ENCODE measurements at regions not wholly inside any gene's neighbourhood (a gene's known extent, or its start where the extent isn't known, plus 50 kb on each side); places are given as distances from the start of the nearest gene placed in this dataset.

- no peak overlapping the region for H3K4me3 ChIP-seq (ENCODE audit: low read depth, low read length)
- TF ChIP-seq MYC (IDR thresholded peaks at IDR 0.05; ENCODE audit: low read depth, low read length) = no peak
- TF ChIP-seq CTCF (IDR thresholded peaks at IDR 0.05; ENCODE audit: low read depth, low read length) = no peak
- TF ChIP-seq MAX (IDR thresholded peaks at IDR 0.05; ENCODE audit: low read depth, low read length) = no peak
- TF ChIP-seq POLR2A (IDR thresholded peaks at IDR 0.05; ENCODE audit: extremely low read depth, insufficient read length) = no peak
- peak; percentile 29 for DNase-seq (ENCODE audit: low read depth)
These were observed 54.3 kb upstream of the IGFBP3 start for GRCh38 chr7:45975367-45975766.

GRCh38 chr7:45974540-45975360 lies 53.7 kb upstream of the IGFBP3 start:
- TF ChIP-seq CTCF (IDR thresholded peaks at IDR 0.05; ENCODE audit: low read depth, low read length) (no peak), MAX (IDR thresholded peaks at IDR 0.05; ENCODE audit: low read depth, low read length) (no peak), POLR2A (IDR thresholded peaks at IDR 0.05; ENCODE audit: extremely low read depth, insufficient read length) (no peak), MYC (IDR thresholded peaks at IDR 0.05; ENCODE audit: low read depth, low read length) (no peak)

GRCh38 chr7:45973725-45974532 lies 52.9 kb upstream of the IGFBP3 start:
- no peak overlapping the region for H3K4me3 ChIP-seq (ENCODE audit: low read depth, low read length)
- TF ChIP-seq POLR2A (IDR thresholded peaks at IDR 0.05; ENCODE audit: extremely low read depth, insufficient read length) (no peak), MAX (IDR thresholded peaks at IDR 0.05; ENCODE audit: low read depth, low read length) (no peak), CTCF (IDR thresholded peaks at IDR 0.05; ENCODE audit: low read depth, low read length) (no peak), MYC (IDR thresholded peaks at IDR 0.05; ENCODE audit: low read depth, low read length) (no peak)
- no peak for DNase-seq (ENCODE audit: low read depth)

More at GRCh38 chr7:45974540-45975360, 53.7 kb upstream of the IGFBP3 start:
- DNase-seq (ENCODE audit: low read depth) = no peak
- H3K4me3 ChIP-seq (ENCODE audit: low read depth, low read length) = no peak overlapping the region

- H3K4me3 ChIP-seq (ENCODE audit: low read depth, low read length) = no peak overlapping the region
- no peak for DNase-seq (ENCODE audit: low read depth)
- TF ChIP-seq MYC (IDR thresholded peaks at IDR 0.05; ENCODE audit: low read depth, low read length) (no peak), CTCF (IDR thresholded peaks at IDR 0.05; ENCODE audit: low read depth, low read length) (no peak), MAX (IDR thresholded peaks at IDR 0.05; ENCODE audit: low read depth, low read length) (no peak), POLR2A (IDR thresholded peaks at IDR 0.05; ENCODE audit: extremely low read depth, insufficient read length) (no peak)
These were observed 51.7 kb upstream of the IGFBP3 start for GRCh38 chr7:45972629-45973312.

- no peak for TF ChIP-seq POLR2A (IDR thresholded peaks at IDR 0.05; ENCODE audit: extremely low read depth, insufficient read length)
- TF ChIP-seq MYC (IDR thresholded peaks at IDR 0.05; ENCODE audit: low read depth, low read length) = no peak
- no peak for TF ChIP-seq CTCF (IDR thresholded peaks at IDR 0.05; ENCODE audit: low read depth, low read length)
- TF ChIP-seq MAX (IDR thresholded peaks at IDR 0.05; ENCODE audit: low read depth, low read length) = no peak
- no peak overlapping the region for H3K4me3 ChIP-seq (ENCODE audit: low read depth, low read length)
- DNase-seq (ENCODE audit: low read depth) = no peak
These were observed 50.6 kb upstream of the IGFBP3 start for GRCh38 chr7:45971661-45972175.
